Eye (tissue), 1 donor: ENCODE measurements at regions not wholly inside any gene's neighbourhood (a gene's known extent, or its start where the extent isn't known, plus 50 kb on each side); places are given as distances from the start of the nearest gene placed in this dataset.
"Not testable (repeated sequence)": the region's sequence is repeated elsewhere in the genome, so short reads cannot be mapped to it uniquely, and the experiment has no call there.

Experiments used
- DNase-seq: peaks from one replicate; pipeline ENCODE4 v3.0.0-alpha.2; 2015

DNA sequence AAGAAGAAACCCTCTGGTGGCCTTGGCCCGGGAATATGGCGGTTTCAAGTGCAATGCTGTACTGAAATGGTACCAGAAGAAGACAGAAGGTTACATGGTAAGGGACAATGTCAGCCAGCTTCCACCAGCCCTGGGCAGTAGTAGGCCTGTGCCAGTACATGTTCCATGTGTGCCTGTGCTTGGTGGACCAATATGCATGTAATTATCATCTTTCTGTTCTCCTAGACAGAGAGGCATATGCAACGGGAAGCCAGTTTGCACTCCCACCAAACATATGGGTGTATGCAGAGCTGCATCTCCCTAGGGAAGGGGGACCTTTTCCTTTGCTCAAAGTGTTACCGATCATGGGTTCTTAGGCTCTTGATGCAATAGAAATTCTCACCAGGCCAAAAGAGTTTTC, 80.9 kb upstream of the ADORA2B start:
- not testable (repeated sequence) for DNase-seq

GRCh38 chr17:15864472-15864871, 80.5 kb upstream of the ADORA2B start:
- DNase-seq: not testable (repeated sequence)

DNA sequence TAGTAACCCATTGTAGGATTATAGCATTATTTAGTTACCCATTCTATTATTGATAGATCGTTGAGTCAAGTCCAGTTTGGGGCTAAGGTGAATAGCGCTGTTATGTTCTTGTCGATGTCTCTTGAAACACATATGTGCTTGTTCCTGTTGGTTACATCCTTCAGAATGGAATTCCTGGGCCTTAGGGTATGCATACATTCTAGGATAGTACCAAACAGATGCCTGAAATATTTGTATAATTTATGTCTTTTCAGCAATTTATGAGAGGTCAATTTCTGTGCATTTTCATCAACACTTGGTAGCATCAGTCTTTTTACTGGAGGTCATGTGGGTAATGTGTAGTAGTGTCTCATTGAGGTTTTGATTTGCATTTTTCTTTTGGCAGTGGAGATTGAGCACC, 78.9 kb upstream of the ADORA2B start:
- not testable (repeated sequence) for DNase-seq

GRCh38 chr17:15867331-15867730, 77.6 kb upstream of the ADORA2B start:
- not testable (repeated sequence) for DNase-seq

GRCh38 chr17:15869868-15870267, 75.1 kb upstream of the ADORA2B start:
- DNase-seq: not testable (repeated sequence)

- DNase-seq: not testable (repeated sequence)
These were observed 72.3 kb upstream of the ADORA2B start for GRCh38 chr17:15872677-15873076.

DNA sequence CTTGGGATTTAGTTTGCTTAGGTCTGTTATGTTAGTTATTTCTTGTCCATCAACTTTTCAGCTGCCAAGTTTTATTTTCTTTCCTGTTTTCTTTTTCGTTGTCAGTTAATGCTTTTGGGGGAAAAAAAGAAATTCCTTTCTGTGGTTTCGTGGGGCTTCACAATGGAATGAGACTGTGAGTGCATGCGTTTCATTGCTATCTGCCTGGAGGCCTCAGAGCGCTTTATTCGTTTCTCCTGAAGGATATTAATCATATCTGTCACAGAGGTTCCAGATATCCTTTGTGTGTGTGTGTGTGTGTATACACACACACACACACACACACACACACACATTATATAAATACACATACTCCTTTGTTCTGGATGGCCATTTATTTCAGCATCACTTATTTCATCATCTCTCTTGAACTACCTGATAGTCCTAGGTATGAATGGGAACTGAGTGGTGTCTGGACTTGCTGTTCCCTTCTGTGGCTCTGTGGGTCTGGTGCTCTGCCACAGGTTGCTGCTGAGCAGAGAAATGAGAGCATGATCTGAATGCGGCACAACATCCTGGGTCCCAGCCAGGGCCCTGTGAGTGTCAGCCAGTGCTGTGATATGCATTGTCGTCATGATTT, 66.9 kb upstream of the ADORA2B start:
- not testable (repeated sequence) for DNase-seq

GRCh38 chr17:15882058-15882720, 62.7 kb upstream of the ADORA2B start:
- DNase-seq: no peak

DNA sequence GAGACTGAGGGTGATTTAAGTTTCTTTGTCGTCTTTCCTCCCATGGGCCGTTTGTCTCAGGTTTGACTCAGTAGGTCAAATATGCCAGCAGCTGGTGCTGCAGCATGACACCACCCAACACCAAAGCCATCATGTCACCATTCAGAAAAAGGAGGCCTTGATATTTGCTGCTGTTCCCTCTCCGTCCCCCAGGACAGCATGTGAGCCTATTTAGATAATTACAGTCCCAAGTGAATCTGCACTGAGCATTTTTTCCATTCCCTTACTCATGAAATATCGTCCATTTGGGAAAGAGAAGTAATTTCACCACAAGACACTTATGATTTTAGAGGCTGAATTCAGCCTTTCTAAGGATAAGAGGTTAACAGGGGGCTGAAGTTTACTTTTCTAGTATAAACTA, 62.2 kb upstream of the ADORA2B start:
- no peak for DNase-seq

- no peak for DNase-seq
These were observed 61.3 kb upstream of the ADORA2B start for GRCh38 chr17:15883617-15884111.

- DNase-seq: no peak
These were observed 60.2 kb upstream of the ADORA2B start for GRCh38 chr17:15884731-15885130.

GRCh38 chr17:15885770-15886169, 59.2 kb upstream of the ADORA2B start:
- DNase-seq: no peak

DNA sequence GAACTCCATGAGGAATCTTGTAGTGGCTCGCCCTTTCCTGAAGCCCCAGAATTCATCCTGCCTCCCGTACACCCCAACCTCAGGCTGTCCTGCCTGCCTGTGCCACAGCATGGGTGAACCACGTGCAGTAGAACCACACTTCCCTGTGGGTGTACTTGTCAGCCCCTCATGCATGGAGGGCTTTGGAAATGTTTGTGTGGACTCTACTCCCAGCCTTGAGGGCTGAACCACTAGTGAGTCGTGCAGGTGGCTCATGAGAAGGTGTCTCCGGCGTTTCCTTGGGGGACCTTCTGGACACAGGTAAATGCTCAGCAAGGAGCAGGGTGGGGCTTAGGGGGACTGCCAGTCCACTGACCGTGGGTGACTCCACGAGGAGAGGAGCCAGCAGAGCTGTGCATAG, 58.7 kb upstream of the ADORA2B start:
- no peak for DNase-seq

GRCh38 chr17:15886804-15887203, 58.1 kb upstream of the ADORA2B start:
- no peak for DNase-seq

DNA sequence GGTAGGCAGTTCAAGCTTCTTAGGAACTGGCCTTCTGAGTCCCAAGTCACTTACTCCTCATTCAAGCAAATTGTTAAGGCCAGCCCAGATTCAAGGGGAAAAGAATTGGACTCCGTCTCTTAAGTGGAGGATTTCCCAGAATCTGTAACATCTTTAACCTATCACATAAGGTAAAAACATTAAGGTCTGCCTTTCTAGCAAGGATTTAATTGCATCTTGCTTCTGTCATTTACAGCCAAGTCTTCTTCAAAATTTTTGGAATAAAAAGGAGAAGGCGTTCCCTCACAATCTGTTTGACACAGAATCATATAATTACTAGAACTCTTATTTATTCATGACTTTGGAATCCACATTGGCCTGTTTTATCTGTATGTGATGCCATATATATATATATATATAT, 56.5 kb upstream of the ADORA2B start:
- DNase-seq: no peak

DNA sequence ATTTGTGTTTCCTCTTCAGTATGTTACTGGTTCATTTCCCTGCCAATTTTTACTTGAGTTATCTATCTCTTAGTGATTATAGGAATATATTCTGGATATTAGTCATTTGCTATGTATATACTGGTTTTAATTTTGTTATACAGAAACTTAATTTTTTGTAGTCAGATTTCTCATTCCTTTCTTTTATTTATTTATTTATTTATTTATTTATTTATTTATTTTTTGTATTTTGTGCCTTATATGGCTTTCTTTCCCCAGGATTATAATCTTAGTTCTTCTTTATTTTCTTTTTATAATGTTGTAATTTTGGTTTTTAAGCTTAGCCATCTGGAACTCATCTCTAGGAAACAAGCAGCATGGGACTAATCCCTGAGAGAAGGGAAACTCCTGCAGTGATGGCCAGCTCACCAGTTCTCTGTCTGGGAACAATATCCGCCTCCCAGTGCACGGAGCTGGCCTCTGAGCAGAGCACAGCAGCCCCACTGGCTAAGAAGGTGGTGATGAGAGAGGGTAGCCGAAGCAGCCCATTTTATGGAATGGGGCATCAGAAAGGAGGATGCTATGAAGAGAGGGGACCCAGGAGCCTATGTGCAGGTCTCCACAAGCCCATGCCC, 54.5 kb upstream of the ADORA2B start:
- no peak for DNase-seq

- DNase-seq: no peak
These were observed 53.6 kb upstream of the ADORA2B start for GRCh38 chr17:15891318-15891717.

DNA sequence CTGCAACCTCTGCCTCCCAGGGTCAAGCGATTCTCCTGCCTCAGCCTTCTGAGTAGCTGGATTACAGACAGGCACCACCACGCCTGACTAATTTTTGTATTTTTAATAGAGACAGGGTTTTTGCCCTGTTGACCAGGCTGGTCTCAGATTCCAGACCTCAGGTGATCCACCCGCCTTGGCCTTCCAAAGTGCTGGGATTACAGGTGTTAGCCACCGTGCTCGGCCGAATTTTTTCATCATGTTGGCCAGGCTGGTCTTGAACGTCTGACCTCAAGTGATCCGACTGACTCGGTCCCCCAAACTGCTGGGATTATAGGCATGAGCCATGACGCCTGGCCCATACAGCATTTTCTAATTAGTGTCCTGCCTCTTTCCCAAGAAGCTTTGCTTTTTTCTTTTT, 52.7 kb upstream of the ADORA2B start:
- DNase-seq: no peak

DNA sequence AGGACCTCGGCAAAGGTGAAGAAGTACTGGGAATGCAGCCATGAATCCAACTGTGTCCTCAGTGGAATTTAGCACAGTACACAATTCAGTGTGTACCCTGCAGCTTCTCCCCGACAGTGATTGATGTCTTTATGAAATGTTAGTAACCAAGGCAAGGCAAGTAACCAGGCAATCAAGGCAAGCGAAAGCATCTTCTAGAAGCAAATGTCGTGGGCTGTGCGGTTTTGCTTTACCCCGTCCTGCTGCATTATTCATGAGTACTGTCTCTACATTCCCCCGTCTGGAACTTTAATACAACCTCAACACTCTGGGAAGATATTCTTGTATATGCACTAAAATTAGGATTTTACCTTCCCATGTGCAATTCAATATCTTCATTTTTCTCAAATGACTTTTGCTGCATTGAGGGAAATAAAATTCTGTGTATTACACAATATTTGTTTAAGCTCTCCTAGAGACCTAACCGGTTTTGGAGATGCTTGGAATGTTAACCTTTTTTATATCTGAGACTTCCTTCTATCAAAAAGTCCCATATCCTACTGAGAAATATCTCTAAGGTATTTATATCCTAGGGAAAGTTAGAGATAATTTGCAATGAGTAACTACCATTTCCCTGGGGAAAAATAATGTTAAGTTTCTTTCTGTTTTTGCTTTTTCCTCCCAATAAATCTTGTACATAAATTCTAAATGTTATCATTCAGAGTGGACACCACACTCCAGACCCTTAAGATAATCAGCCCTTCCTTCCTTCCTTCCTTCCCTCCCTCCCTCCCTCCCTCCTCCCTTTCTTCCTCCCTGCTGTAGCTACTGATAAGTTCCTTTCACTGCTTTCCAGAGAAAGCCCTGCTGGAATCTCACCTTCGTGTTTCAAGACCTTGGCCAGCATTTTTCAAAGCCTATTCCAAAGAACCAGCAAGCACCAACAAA, 51.9 kb upstream of the ADORA2B start:
- no peak for DNase-seq

GRCh38 chr17:15893658-15894024, 51.3 kb upstream of the ADORA2B start:
- DNase-seq: no peak

GRCh38 chr17:15894258-15894657, 50.7 kb upstream of the ADORA2B start:
- no peak for DNase-seq

DNA sequence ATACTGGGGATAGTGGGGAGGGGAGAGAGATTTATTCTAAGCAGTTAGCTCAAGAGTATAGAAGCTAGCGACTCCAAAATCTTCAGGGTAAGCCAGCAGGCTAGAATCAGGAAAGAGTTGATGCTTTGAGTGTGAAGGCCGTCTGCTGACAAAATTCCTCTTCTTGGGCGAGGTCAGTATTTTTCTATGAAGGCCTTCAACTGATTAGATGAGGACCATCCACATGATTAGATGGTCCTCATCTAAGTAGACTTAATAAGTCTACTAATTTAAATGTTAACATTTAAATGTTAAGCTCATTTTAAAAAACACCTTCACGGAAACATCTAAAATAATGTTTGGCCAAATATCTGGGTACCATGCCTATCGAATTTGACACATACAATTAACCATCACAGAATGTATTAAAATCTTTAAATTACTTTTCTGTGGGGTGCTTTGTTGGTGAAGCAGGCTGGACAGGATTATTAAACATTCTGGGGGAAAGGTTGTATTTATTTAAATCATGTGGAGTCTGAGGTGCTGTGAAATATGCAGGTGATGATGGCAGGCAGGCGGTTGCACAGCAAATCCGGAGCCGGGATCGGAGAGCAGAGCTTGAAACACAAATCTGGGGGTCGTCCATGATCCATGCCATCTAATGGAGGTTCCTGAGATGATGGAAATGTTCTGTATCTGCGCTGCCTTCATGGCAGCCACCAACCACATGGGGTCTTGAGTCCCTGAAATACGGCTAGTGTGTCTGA, 49.8 kb upstream of the ADORA2B start:
- no peak for DNase-seq
